ENCODE measurements at regions not wholly inside any gene's neighbourhood (a gene's known extent, or its start where the extent isn't known, plus 50 kb on each side); places are given as distances from the start of the nearest gene placed in this dataset.

DNA sequence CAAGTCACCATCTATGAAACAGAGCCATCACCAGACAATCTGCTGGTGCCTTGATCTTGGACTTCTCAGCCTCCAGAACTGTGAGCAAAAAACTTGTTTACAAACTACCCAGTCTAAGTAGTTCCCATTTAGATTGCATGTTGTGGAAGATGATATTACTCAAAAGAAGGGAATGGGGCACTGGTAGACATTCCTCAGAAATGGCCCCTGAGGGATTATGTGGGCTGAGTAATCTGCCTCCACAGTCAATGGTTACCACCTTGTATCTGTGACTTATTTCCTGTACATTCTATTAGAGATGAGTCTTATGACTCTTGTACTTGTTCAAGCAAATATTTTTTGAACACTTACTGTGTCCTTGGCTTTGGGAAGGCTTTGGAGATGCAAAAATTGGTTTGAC is 160.4 kb downstream of the NUP35 start:
- DNase-seq, result peak; percentile 95

DNA sequence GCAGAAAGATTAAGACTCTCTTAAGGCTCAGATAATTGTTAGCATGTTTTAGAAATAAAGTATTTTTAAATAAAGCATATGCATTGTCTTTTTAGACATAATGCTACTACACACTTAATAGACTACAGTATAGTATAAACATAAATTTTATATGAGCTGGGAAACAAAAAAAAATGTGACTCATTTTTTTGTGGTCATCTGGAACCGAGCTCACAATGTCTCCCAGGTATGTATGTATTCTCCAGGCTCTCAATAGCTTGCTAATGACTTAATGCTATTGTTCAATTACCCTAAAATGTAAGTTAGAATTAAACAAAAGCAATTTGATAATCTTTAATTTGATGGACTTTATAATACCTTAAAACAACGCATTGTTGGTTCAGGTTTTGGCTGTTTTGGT is 167.2 kb downstream of the NUP35 start:
- peak; percentile 32 for DNase-seq

DNA sequence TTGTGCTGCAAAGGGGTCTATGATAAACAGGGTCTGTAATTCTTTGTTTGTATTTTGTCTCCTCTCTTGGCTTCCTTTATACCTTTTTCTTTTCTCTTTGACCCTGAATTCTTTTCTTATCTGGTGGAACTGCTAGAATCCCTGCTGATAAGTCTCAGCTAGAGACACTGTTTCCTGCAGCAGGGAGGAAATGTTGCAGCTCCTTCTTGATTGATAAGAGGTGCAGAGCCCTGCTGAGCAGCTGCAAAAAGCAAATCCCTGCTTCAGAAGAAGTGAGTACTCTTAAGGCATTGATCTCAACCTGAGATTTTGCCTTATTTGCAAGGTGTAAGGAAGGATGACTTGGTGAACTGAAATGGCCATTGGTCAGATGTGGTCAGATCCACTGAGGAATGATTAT is 167.8 kb downstream of the NUP35 start:
- DNase-seq, result no peak

DNA sequence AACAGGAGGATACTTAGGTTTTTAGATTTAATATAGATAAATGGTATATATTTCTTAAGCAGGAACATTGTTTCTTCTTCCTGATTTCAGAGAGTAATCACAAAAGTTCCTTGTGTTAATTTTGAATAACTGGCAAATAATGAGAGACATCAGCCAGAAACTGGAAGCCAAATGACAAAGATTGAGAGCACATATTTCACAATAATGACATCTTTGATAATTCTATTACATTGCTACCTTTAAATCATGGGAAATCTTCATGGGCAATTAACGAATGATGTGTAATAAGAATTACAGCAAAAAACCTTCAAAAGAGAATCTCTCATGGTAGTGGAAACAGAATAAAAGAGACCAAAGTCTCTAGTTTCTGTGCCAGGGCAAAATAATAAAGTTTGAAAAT is 215.1 kb downstream of the NUP35 start:
- no peak for DNase-seq

DNA sequence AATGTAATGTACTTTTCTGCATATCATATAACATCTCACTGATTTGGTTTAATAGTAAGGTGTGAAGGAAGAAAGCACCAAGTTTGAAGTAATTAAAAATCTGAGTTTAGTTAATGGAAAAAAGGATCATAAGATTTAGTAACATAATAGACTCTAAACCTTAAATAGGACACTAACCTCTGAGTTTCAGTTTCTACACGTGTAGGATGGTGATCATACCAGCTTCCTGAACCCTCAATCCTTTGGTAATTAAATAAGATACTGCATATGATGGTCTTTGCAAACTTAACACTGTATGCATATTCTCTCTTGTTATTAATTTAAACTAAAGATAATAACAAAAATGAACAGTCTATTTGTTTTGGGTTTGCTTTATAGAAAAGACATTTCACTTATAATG is 216.8 kb downstream of the NUP35 start:
- DNase-seq, result no peak

DNA sequence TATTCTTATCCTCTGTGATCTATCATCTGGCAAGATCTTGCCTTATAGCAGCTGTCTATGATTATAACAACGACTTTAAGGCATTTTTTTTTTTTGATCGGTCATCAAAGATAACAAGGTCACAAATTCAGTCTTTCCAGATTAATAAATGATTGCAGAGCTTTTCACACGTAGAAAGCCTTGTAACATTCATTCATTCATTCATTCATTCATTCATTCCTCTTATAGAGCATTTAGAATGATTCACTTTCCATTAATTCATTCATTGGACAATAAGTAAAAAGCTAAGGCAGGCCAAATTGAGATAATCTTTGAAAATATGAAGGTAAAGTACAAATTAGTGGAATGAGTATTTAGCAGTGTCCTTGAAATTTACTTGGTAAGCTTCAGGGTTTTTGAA is 223.7 kb downstream of the NUP35 start:
- DNase-seq, result no peak

DNA sequence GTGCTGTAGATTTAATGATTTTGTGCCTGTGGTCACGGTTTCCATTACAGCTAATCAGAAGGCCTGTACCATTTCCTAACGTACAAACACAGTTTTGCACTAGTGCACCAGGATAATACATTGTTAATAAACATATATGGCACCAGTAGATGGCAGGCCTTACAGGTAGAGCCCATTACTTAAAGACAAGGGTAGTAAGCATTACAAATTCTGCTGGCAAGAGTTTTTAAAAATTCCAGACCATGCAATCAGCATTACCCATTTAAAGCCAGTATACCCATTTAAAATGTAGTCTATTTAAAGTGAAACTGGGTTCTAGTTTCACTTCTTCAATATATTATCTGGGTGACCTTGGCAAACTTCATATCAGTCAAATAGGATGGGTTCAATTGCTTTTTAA is 224.2 kb downstream of the NUP35 start:
- no peak for DNase-seq

DNA sequence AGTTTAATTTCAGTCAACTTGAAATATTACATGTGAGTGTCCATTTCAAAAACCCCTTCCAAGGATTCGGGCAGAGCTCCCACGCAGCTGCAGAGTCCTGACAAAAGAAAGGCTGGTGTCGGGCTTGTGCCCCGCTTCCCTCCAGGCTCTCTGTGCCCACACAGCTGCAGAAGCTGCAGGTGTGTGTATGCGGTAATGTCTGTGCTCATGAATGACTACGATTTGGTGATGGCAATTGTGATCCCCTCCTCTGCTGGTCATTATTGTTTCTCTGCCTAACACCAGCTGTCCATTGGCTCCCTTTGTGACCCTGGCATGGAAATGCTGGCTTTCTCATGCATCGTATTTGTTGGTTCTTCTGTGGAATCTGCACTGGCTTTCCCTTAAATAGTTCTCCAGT is 224.8 kb downstream of the NUP35 start:
- peak; percentile 4 for DNase-seq

DNA sequence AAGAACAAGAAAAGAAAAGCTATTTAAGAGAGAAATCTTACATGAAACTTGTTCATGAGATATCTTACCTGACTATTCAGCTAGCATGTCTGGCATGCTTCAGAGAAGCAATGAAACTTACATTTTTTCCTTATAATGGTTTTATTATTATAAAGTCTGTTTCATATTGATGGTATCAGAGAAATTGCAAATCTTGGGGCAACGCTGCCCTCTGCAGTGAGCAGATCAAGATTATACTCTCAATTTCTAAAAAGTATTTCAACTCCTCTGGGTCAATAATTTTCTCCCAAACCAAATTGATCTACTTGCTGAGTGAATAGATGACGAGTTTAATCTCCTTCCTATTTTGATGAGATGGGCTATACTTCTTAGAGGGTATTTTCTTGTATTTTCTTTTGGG is 235.6 kb downstream of the NUP35 start:
- no peak for DNase-seq

DNA sequence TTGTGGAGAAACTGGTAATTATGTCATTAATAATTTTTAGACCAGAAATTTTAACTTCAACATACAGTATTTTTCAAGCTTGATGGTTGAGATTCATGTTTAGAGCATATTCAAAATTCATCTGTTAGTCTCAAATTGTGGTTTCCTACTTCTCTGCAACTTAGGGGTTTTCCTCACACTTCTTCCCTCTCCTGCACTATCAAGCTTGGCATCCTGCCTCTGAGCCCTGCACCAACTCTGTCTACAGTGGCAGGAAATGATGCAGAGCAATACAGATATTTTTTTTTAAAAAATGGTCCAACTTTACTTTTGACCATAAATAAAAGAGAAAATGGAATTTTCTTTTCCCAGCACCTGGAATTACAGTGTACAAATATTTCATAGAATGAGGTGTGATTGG is 247.3 kb downstream of the NUP35 start:
- DNase-seq, result peak; percentile 8

DNA sequence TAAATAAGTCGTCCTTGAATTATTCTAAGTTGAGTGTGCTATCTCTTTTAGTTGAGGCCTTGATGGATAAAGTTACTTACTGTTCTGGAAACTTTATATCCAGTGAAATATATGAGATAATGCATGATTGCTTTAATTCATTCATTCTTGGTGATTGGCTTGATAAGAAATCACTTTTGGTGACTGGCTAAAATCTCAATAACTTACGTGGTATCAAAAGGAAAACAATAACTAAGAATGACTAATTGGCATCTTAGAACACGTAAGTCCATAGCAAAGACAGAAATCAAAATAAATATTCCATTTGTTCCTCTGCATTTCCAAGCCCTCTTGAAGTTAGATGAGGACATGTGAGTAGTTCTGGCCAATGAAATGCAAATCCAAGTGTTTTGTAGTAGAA is 251.6 kb downstream of the NUP35 start:
- DNase-seq, result no peak

DNA sequence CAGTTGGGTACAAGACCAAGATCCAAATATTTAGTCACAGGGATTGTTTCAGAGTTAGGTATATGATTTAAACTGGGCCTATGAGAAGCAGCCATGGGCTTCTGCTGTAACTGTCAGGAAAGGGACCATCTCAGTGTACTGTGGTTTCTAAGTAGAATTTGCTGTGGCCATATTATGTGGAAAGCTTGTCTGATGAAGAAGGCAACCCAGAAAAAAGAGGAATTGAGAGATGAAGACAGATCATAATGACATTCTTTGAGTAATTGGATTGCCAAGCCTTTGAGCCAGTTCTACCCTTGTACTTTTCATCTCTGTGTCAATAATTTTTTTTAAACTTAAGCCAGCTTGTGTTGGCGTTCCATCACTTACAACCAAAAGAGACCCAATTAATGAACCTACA is 259.6 kb downstream of the NUP35 start:
- DNase-seq, result no peak

DNA sequence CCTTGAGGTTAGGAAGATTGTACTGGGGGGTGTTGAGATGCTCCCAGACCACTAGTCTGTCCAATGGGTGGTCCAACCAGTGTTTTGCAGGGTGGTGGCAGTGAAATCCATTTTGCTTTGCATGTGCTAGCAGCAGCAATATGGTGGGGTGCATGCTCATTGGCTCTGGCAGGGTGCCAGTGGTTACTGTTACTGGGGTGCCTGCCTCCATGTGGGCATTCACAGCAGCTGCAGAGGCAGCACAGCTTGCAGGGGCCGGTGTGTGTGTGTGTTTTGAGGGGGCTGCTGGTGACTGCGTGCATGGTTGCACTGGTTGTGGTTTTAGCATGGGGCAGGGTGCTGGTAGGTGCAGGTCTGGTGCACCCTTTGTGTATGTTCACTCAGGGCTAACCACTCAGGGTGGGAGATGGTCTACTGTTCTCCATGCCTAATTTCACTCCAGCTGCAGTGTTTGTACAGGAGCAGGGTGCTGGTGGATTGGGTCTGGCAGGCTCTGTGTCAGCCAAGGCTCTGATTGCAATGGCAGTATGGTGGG is 265.4 kb downstream of the NUP35 start:
- DNase-seq, result no peak

DNA sequence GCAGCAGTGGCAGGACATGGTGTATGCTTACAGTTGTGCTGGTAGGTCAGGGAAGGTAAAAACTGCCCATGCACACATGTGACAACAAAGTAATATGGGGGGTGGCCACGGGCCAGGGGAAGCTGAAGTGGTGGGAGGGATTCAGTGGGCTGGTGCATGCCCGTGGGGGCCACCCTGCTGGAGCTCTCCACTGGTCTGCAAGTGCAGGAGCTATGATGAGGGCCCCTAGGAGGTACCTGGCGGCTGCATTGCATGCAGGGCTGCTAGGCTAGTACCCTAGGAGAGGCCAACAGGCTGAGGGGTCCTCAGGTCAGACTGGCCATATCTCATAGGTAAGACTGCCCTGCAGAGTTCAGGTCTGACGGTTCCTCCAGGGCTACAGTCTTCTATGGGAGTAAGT is 265.9 kb downstream of the NUP35 start:
- no peak for DNase-seq

DNA sequence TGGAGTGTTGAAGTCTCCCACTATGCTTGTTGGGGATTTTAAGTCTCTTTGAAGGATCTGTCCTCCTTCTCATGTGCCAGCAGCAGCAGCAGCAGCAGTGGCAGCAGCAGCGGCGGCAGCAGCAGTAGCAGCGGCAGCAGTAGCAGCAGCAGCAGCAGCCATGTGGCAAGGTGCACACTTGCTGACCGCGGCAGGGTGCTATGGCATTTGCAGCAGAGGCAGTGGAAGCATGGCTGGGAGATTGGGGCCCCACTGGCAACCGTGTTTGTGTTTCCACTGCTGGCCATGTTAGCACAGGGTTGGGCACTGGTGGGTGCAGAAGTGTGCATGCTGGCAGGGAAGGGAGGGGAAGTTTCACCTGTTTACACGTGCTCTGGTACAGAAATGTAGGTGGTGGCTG is 280.1 kb downstream of the NUP35 start:
- no peak for DNase-seq

DNA sequence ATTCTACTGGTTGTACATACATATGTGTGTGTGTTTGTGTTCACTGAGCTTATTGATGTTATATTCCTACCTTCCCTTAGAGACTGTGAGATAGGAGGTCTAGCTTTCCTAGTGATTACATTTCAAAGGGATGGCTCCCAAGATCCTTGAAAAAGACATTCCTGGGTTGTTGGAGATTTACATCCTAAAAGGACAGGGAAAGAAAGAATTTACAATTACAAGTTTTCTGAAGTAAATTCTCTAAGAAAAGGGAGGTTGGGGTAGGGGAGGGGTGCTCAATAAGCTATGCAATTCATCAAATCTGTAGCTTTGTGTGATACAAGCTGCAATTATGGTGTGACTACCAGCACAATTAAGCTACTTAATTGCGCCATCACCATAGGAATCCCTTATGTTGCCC is 284.3 kb downstream of the NUP35 start:
- DNase-seq, result no peak

DNA sequence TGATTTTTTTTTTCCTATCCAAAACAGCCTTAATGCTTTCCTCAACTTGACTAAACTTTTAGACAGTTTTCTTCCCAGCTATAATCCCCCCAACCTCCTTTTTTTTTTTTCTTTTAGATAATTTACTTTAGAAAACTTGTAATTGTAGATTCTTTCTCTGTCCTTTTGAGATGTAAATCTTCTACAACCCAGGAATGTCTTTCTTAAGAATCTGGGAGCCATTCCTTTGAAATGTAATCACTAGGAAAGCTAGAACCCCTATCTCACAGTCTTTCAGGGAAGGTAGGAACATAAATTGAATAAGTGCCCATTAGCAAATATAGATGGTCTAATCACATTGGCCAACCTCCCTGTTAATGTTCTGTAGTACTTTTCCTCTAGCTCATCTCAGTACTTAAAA is 285.4 kb downstream of the NUP35 start:
- DNase-seq, result no peak

DNA sequence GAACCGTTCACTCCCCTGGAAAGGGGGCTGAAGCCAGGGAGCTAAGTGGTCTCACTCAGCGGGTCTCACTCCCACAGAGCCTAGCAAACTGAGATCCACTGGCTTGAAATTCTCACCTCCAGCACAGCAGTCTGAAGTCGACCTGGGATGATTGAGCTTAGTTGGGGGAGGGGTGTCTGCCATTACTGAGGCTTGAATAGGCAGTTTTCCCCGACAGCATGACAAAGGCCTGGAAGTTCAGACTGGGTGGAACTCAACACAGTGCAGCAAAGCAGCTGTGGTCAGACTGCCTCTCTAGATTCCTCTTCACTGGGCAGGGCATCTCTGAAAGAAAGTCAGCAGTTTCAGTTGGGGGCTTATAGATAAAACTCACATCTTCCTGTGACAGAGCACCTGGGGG is 292.5 kb downstream of the NUP35 start:
- DNase-seq, result no peak

DNA sequence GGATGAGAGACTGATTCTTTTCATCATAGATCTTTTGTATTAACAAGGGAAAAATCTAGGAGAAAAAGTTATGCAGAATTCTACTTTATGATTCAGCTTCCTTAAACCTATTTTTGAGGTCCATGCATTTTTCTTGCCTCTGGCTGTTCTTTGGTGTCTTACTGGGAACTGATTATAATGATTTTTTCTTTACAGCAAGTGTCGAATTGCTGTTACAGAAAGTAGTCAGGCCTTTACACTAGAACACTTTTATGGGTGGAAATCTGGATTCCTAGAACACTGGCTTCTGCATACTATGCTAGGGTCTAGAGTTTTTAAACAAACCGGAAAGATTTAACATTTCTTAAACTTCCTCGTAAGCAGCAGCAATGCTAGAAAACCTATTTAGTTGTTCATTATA is 302.6 kb downstream of the NUP35 start:
- DNase-seq, result no peak

DNA sequence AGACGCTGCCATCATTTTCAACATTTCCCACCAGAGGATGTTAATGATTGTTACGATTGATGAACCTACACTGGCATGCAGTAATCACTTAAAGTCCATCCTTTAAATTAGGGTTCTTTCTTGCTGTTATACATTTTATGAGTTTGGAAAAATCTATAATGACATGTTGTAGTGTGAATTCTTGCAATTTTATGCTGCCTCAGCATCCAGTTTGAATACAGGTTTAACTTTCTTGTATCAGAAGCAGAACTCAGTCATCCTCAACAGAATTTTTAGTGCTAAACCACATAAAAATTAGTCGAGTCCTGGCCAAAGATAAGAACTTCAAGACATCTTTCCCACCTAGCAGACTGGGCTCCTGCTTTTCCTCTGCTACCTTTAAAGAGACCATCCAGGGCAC is 303.3 kb downstream of the NUP35 start:
- DNase-seq, result no peak

DNA sequence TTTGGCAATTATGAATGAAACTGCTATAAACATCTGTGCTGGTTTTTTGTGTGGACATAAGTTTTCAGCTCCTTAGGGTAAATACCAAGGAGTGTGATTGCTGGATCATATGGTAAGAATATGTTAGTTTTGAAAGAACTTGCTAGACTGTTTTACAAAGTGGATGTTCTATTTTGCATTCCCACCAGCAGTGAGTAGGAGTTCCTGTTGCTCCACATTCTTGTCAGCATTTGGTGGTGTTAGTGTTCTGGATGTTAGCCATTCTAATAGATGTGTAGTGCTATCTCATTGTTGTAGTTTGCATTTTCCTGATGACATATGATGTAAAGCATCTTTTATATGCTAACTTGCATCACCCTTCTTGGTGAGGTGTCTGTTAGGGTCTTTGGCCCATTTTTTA is 304.6 kb downstream of the NUP35 start:
- no peak for DNase-seq

DNA sequence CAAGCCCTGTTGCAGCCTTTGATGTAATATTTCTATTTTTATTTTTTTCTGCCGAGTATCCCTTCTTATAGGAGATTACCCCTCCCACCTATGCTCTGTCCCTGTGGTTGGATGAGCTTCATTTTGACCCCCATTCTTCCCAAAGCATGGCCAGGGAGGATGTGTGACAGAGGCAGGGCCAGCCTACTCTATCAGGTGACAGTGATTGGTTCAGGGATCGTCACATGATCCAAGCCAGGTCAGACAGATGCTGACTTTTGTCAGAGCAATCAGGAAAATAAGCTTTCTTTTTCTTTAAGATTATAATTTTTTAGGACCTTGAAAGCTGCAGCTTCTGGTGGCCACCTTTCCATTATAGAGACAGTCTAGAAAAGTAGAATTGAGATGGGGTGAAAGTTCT is 314.3 kb downstream of the NUP35 start:
- no peak for DNase-seq

DNA sequence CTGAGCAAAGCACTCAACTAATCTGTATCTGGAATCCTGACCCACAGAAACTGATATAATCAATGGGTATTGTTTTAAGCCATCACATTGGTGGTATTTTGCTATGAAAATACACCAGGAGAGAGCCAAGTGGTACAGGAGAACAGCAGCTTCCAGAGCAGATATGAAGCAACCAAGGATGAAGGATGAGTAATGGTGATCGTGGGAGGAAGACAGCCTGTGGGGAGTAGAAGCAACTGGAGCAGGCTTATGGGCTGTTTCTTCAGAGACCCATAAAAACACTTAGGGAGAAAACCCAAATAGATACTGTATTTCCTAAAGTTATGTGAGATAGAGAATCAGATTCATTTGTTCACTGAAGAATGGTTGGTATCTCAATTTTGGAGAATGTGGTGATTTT is 330.8 kb downstream of the NUP35 start:
- DNase-seq, result peak; percentile 8

DNA sequence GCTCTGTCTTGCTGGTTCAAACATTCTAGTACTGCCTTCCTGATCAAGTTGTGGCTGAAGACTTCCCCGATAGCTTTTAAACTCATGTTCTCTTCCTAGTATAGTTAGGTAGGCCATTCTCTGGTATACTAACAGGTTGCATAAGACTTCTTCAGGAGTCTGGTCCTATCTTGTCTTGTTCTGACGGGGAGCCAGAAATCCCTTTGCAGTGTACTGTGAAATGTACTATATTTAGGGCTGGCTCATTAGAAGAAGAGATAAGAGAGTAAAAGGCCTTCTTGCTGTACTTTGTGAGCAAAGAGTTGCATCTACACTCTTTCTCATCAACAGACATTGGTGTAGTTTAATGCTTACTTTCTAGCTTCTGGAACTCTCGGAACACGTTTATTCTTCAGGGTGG is 331.9 kb downstream of the NUP35 start:
- DNase-seq, result no peak

DNA sequence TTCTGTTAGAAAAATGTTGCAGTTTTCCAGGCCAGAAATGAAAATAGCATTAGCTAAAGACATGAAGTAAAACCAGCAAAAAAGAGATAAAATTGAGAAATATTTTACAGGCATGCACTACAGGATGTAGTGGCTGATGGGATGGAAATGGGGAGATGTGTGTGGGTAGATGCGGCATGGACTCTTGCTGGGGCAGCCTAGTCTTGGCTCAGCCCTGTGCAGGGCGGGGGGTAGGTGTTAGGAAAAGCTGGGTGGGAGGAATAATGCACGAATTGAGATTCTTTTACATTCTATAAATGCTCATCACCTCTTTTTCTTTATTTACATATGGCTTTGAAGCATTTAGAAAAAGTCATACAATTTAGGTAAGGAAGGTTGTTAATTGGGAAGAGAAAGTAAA is 334.2 kb downstream of the NUP35 start:
- no peak for DNase-seq

DNA sequence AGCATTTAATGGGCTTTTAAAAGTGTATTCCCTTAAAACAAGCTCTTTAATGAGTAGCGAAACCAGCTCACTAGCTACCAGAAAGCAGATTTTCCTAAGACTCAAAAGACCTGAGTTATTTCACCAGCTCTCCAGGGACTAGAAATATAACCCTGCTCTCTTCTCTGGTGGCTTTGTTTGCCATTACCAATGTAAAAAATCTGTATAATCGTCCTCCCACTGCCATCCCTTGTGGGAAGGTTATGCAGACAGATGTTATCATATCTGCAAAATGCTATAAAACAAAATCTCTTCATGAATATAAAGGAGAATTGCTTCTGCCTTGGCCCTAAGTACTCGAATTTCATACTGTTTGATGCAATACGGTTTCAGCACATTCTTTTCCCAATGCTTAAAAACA is 335.2 kb downstream of the NUP35 start:
- no peak for DNase-seq
